NOMO-1 (cell line): ENCODE measurements at regions not wholly inside any gene's neighbourhood (a gene's known extent, or its start where the extent isn't known, plus 50 kb on each side); places are given as distances from the start of the nearest gene placed in this dataset.

Experiments
- DNase-seq, 2 experiments: peaks; one replicate each; lab custom pipeline; 2025; ENCODE audit not compliant: unreplicated experiment in 2 of 2; lab: John Stamatoyannopoulos, UW

DNA sequence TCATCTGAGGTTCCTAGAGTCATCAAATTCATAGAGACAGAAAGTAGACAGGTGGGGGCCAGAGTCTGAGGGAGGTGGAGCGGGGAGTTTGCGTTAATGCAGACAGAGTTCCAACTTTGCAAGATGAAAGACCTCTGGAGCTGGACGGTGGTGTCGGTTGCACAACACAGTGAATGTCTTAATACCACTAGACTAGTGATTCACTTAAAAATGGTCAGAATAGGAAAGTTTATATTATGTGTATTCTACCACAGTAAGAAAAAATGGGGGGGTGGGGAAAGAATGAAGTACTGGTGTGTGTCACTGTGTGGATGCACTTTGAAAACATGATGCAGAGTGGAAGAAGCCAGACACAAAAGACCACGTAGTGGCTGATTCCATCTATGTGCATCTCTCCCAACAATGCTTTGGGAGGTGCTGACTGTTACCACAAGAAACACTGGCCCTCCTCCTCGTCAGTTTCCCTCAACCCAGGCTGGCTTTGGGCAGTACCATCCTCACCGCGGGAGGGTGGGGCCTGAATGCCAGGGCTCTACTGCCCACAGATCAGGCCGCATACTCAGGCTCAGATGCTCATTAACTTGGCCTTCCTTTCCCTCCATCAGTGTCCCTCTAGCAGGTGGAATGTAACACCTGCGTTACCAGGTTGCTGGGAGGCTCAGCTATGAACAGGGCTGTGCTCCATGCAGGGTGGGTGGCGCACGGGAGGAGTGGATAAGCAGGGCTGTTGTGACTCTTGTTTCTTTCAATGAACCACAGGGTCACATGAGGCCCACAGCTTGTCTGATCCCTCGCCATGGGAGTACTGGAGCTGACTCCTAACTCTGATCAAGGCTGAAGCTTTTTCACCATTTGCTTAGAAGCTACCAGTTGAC lies 297.0 kb downstream of the CTTN start:
- DNase-seq, result no peak

GRCh38 chr11:70696076-70696475 lies 297.7 kb downstream of the CTTN start:
- DNase-seq, result no peak

GRCh38 chr11:70696564-70696963 lies 298.2 kb downstream of the CTTN start:
- no peak for DNase-seq

- no peak for DNase-seq
These were observed 299.4 kb downstream of the CTTN start for GRCh38 chr11:70697701-70698100.

DNA sequence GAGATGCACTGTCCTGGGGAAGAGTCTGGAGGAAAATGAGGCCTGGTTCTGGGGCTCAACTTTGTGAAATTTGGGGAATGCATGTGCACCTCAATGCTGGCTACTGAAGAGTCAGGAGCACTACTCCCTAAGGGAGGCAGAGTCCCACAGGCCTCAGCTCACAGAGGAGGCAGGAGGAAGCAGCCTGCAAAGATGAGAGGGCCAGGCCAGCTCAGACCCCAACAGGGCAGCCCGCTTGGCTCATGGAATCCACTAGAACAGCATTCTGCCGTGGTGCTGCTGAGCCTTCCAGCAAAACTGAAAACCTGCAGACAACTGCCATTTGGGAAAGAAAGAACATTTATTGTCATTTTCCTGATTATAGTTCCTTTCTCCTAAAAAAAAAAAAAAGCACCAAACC lies 300.5 kb downstream of the CTTN start:
- no peak for DNase-seq

GRCh38 chr11:70699294-70700221 lies 301.2 kb downstream of the CTTN start:
- no peak for DNase-seq

- DNase-seq, result no peak
These were observed 302.1 kb downstream of the CTTN start for GRCh38 chr11:70700453-70700852.

DNA sequence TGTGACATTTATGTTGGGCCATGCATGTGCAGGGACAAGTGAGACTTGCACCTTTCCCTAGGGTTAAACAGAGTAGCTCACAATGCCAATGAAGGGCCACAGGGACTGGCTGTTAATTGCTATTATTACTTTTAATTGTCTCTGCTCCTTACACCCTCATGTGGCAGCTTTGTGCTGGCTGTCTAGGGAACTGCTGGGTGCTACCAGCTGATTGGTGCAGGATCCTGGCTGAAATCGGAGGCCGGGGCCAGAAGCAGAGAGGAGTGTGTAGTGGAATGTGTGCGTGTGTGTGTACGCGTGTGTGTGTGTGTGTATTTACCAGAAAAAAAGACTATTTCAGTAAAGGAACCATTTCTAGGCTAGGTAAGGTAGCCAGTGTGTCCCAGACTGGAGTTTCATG lies 302.5 kb downstream of the CTTN start:
- no peak for DNase-seq

DNA sequence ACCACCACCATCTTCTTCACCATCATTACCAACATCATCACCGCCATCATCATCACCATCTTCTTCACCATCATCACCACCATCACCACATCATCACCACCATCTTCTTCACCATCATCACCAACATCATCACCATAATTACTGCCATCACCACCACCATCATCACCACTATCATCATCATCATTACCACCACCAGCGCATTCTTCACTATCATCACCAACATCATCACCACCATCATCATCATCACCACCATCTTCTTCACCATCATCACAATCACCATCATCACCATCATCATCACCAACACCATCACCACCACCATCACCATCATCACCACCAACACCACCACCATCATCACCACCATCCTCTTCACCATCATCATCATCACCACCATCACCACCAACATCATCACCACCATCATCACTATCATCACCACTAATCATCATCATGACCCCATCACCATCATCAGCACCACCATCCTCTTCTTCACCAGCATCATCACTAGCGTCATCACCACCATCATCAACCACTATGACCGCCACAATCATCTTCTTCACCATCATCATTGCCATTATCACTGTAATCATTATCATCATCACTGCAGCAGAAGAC lies 303.8 kb downstream of the CTTN start:
- no peak for DNase-seq

DNA sequence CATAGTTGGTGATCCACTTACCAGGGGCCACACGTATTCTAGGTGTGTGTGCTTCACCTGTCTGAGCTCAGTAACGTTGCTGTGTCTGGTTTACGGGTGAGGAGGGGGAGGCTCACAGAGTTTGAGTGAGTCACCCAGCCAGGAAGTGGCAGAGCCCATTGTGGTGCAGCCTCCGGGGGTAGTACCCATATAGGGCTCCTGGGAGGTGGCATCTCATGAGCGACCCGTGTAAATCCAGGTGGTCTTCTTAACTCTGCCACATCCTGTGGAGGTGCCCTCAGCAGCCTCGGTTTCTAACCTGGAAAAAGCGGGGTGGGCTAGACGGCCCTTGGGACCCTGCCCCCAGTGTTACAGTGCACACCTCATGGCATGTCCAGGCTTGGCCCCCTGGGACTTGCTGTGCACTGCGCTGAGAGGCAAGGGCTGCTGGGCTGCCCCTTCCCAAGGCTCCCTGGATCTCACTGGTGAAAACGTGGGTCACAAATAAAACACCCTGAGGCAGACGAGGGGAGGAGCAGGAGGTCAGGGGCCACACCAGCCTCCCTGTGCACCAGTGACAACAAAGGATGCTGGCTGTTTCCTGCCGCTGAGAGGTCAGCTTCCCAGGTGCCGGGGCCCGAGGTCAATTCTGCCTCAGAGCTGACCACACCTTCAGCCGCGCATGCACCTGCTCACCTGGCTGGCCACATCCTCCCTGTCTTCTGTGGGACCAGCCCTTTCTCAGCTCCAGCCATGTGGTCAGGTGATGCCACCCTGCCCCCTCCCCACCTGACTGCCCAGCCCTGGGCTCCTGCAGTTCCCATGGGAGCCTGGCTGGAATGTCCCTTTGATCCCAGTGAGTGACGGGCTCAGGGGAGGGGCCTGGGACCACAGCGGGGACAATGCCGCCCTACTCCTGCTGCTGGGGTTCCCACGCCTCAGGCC lies 305.1 kb downstream of the CTTN start:
- no peak for DNase-seq

- no peak for DNase-seq
These were observed 306.8 kb downstream of the CTTN start for GRCh38 chr11:70705097-70705496.

- DNase-seq, result no peak
These were observed 307.6 kb downstream of the CTTN start for GRCh38 chr11:70705930-70706329.

DNA sequence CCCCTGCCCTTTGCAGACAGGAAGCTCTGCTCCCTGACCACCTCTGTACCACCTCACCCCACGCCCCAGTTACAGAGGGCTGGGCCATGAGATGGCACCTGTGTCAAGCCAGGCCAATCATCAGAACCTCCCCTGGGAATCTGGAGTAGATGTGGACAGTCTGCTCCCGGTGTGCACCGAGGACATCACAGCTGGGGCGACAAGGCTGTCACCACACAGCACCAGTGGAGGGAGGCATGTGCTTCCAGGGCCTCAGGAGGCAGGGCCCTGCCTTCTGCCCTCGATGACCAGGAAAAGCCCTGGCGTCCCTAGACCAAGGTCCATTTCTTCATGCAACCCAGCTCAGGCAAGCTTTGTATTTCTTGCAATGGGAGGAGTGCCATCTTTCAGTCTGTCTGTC lies 309.5 kb downstream of the CTTN start:
- no peak for DNase-seq

GRCh38 chr11:70709596-70709995 lies 311.3 kb downstream of the CTTN start:
- DNase-seq, result no peak

DNA sequence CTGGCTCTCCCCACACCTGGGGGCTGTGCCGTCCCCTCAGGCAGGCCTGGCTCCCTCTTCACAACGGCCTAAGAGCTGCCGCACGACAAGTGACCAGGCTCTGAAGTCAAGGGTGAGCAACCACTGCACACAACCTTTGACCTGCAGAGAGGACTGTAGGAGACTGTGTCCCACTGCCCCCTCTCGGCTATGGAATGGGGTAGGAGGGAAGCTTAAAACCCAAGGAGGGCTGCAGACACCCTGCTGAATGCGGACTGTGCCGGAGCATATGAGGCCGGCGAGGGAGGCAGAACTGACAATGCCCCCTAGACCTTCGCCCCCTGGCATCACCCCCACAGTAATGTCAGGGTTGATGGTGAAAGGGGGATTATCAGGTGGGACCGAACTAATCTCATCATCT lies 311.9 kb downstream of the CTTN start:
- DNase-seq, result no peak

- DNase-seq, result no peak
These were observed 312.3 kb downstream of the CTTN start for GRCh38 chr11:70710601-70711000.

GRCh38 chr11:70711095-70711910 lies 313.0 kb downstream of the CTTN start:
- DNase-seq, result no peak

DNA sequence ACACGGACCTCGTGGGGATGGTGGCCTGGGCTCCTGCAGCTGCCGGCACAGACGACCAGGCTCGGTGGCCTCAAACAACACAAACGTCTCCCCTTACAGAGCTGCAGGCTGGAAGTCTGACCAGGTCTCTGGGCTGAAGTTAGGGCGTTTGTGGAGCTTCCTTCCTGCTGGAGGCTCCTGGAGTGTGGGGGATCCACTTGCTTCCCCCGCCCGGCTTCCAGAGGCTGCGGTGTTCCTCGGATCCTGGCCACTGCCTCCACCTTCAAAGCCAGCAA lies 313.5 kb downstream of the CTTN start:
- DNase-seq, result no peak

- DNase-seq, result no peak
These were observed 314.1 kb downstream of the CTTN start for GRCh38 chr11:70712471-70712870.
